NT2/D1 (cell line): ENCODE measurements at regions not wholly inside any gene's neighbourhood (a gene's known extent, or its start where the extent isn't known, plus 50 kb on each side); places are given as distances from the start of the nearest gene placed in this dataset.

Experiments
- SUZ12 ChIP-seq: IDR thresholded peaks from 2 replicates; pipeline ENCODE4 v1.6.1; 2011; ENCODE audit not compliant: insufficient read length, insufficient read depth; ENCODE audit errors: extremely low read depth
- YY1 ChIP-seq: IDR thresholded peaks from 2 replicates; pipeline ENCODE4 v1.6.1; 2011; ENCODE audit not compliant: insufficient read length, insufficient read depth
- ZNF274 ChIP-seq: IDR thresholded peaks from 2 replicates; pipeline ENCODE4 v1.6.1; 2011; ENCODE audit warnings: mild to moderate bottlenecking, low read depth, low read length

- no peak for TF ChIP-seq ZNF274
- TF ChIP-seq YY1, result no peak
- no peak for TF ChIP-seq SUZ12
Measured at GRCh38 chr6:76553256-76553655, 480.8 kb upstream of the IMPG1 start.
